Gastrocnemius medialis (tissue), 4 donors: ENCODE measurements at regions not wholly inside any gene's neighbourhood (a gene's known extent, or its start where the extent isn't known, plus 50 kb on each side); places are given as distances from the start of the nearest gene placed in this dataset.

ENCODE experiments used
- POLR2A ChIP-seq, 2 donors: fragments of 450-650 bp; IDR thresholded peaks; one replicate each; pipeline ENCODE4 v1.6.1; 2017; ENCODE audit warnings: antibody characterized with exemption in 2 of 2, mild to moderate bottlenecking in 2 of 2, moderate library complexity in 2 of 2
- TF ChIP-seq, protein P1 (sequence below), 5 experiments: fragments of 450-650 bp in 3 of 5; fragments of 200-600 bp in 2 of 5; sonication (generic) in 2 of 5; IDR thresholded peaks in 4 of 5; conservative IDR thresholded peaks in 1 of 5; 1 replicate in 4 of 5; 2 replicates in 1 of 5; pipeline ENCODE4 v1.5.1; 2016 to 2019; ENCODE audit warnings: antibody characterized with exemption in 5 of 5, mild to moderate bottlenecking in 3 of 5, moderate library complexity in 3 of 5

DNA sequence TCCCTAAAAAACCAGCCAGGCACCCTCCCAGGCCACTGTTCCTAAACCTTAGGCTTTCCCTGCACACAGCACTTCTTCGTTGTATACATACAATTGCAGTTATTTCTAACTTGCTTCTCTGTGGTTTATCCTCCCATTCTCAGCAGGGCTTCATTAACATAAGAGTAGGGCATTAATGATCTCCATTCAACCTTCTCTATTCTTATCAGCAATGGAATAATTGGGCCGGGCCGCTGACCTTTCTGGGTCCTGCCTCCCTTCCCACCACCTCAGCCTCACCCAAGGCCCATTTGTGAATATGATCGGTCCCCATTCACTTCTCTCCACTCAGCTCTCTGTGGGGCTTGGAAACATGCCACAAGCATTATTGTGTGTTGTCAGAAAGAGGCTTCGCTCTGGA lies 184.2 kb downstream of the SUCLA2 start:
- TF ChIP-seq, protein P1, sequence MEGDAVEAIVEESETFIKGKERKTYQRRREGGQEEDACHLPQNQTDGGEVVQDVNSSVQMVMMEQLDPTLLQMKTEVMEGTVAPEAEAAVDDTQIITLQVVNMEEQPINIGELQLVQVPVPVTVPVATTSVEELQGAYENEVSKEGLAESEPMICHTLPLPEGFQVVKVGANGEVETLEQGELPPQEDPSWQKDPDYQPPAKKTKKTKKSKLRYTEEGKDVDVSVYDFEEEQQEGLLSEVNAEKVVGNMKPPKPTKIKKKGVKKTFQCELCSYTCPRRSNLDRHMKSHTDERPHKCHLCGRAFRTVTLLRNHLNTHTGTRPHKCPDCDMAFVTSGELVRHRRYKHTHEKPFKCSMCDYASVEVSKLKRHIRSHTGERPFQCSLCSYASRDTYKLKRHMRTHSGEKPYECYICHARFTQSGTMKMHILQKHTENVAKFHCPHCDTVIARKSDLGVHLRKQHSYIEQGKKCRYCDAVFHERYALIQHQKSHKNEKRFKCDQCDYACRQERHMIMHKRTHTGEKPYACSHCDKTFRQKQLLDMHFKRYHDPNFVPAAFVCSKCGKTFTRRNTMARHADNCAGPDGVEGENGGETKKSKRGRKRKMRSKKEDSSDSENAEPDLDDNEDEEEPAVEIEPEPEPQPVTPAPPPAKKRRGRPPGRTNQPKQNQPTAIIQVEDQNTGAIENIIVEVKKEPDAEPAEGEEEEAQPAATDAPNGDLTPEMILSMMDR (IDR thresholded peaks at IDR 0.05 in 4 of 5, conservative IDR thresholded peaks at IDR 0.05 in 1 of 5), result no peak
- TF ChIP-seq POLR2A (IDR thresholded peaks at IDR 0.05), result no peak
